Transverse colon (tissue), 4 donors: ENCODE measurements at regions not wholly inside any gene's neighbourhood (a gene's known extent, or its start where the extent isn't known, plus 50 kb on each side); places are given as distances from the start of the nearest gene placed in this dataset.
"Not testable (repeated sequence)": the region's sequence is repeated elsewhere in the genome, so short reads cannot be mapped to it uniquely, and the experiment has no call there.

Experiments
- DNase-seq: peaks from one replicate; pipeline ENCODE4 v3.0.0-alpha.2; 2019
- H3K27ac ChIP-seq, 4 donors: fragments of 200-600 bp; sonication (generic); 2 replicates each; pipeline ENCODE4 v1.5.1; 2016 to 2018; ENCODE audit warnings: inconsistent platforms in 4 of 4
- H3K27me3 ChIP-seq: fragments of 200-600 bp; sonication (generic); 2 replicates; pipeline ENCODE4 v1.5.1; 2017; ENCODE audit warnings: inconsistent platforms
- H3K36me3 ChIP-seq, 4 donors: fragments of 200-600 bp; sonication (generic); 2 replicates each; pipeline ENCODE4 v1.5.1; 2017 to 2019; ENCODE audit warnings: inconsistent platforms in 4 of 4
- H3K4me1 ChIP-seq, 4 donors: fragments of 200-600 bp; sonication (generic); 2 replicates each; pipeline ENCODE4 v1.5.1; 2017 to 2020; ENCODE audit warnings: inconsistent platforms in 4 of 4
- H3K4me3 ChIP-seq, 4 donors: fragments of 200-600 bp; sonication (generic); 1 replicate in 1 of 4; 2 replicates in 3 of 4; pipeline versions ENCODE4 v1.5.1 to v1.6.1; 2017 to 2019; ENCODE audit warnings: inconsistent platforms in 4 of 4
- H3K9me3 ChIP-seq, 2 donors: fragments of 200-600 bp; sonication (generic); 2 replicates each; pipeline ENCODE4 v1.5.1; 2017 to 2019; ENCODE audit warnings: inconsistent platforms in 2 of 2
- CTCF ChIP-seq, 5 experiments: fragments of 200-600 bp in 3 of 5; fragments of 450-650 bp in 2 of 5; sonication (generic) in 3 of 5; IDR thresholded peaks; 1 replicate in 2 of 5; 2 replicates in 3 of 5; pipeline ENCODE4 v1.5.1; 2016 to 2017; ENCODE audit warnings: antibody characterized with exemption in 5 of 5, inconsistent platforms in 3 of 5, mild to moderate bottlenecking in 2 of 5, moderate library complexity in 1 of 5
- EP300 ChIP-seq: sonication (generic); formaldehyde crosslinking; IDR thresholded peaks from one replicate; pipeline ENCODE4 v1.6.1; 2017; ENCODE audit warnings: antibody characterized with exemption, low read depth
- POLR2A ChIP-seq: fragments of 450-650 bp; IDR thresholded peaks from one replicate; pipeline ENCODE4 v1.6.1; 2016; ENCODE audit warnings: antibody characterized with exemption, mild to moderate bottlenecking, moderate library complexity
- POLR2AphosphoS5 ChIP-seq, 3 donors: sonication (generic); formaldehyde crosslinking; IDR thresholded peaks; one replicate each; pipeline ENCODE4 v1.6.1; 2016; ENCODE audit warnings: antibody characterized with exemption in 3 of 3
- WGBS, 2 donors: methylation state at CpG; one replicate each; pipeline ENCODE4 v1.1.5; 2018; ENCODE audit warnings: low coverage in 1 of 2; 5-methylcytosine and 5-hydroxymethylcytosine counted together
- in situ Hi-C, 4 donors: fragments of 200-750 bp; cut with MboI; loops; one replicate each; pipeline versions ENCODE4 v1.15.0 to v1.15.1; 2017; ENCODE audit warnings: low sequenced_read_pairs in 3 of 4, low pct_ligation_motif_present in 1 of 4, low pct_unique_long_range_greater_than_20kb in 1 of 4
- intact Hi-C: fragments of 100-400 bp; cut with DNase I; formaldehyde crosslinking; loops from one replicate; pipeline ENCODE4 v1.15.1; 2023; ENCODE audit warnings: low total_unique reads

- H3K4me1 ChIP-seq, H3K36me3 ChIP-seq, DNase-seq, H3K9me3 ChIP-seq, H3K4me3 ChIP-seq, H3K27ac ChIP-seq, H3K27me3 ChIP-seq, intact Hi-C loops, in situ Hi-C loops: not testable (repeated sequence)
- WGBS, 2 donors = no CpG with 5 or more reads among the region's 7 CpGs
These were observed 65.0 kb upstream of the IKBKE start for GRCh38 chr1:206405282-206405681.

- in situ Hi-C loops, H3K4me3 ChIP-seq, H3K4me1 ChIP-seq, H3K36me3 ChIP-seq, intact Hi-C loops, DNase-seq, H3K27me3 ChIP-seq, H3K27ac ChIP-seq, H3K9me3 ChIP-seq: not testable (repeated sequence)
- WGBS, 2 donors = 74 to 85% methylated on average over 2 of the region's 6 CpGs
These were observed 61.6 kb upstream of the IKBKE start for GRCh38 chr1:206408371-206409288.

GRCh38 chr1:206411321-206411720 lies 59.0 kb upstream of the IKBKE start:
- WGBS, 2 donors = 83 to 92% methylated on average over 2 to 3 of the region's 3 CpGs
- in situ Hi-C loops = no loop called here
- H3K9me3 ChIP-seq = no peaks in the 10 kb centered on the region
- no peak for DNase-seq
- H3K36me3 ChIP-seq = no peaks in the 10 kb centered on the region
- no peak overlapping the region for H3K27ac ChIP-seq
- H3K4me1 ChIP-seq = peaks cover 0 to 12% (median 4%) of the 10 kb centered on the region in 4 donors
- TF ChIP-seq POLR2AphosphoS5 (IDR thresholded peaks at IDR 0.05) (no peak), POLR2A (no peak), EP300 (no peak)
- no peak overlapping the region for H3K4me3 ChIP-seq
- intact Hi-C loops = no loop called here
- no peaks in the 10 kb centered on the region for H3K27me3 ChIP-seq

GRCh38 chr1:206415942-206416341 lies 54.3 kb upstream of the IKBKE start:
- peaks cover 0 to 27% (median 11%) of the 10 kb centered on the region in 4 donors for H3K4me1 ChIP-seq
- H3K4me3 ChIP-seq = no peak overlapping the region
- H3K27ac ChIP-seq = peak overlapping the region in 3 of 4 donors; percentile 42 to 69 (median 49)
- no peaks in the 10 kb centered on the region for H3K9me3 ChIP-seq
- 73 to 75% methylated on average over 2 to 6 of the region's 6 CpGs for WGBS, 2 donors
- no peak for TF ChIP-seq CTCF (IDR thresholded peaks at IDR 0.05)
- TF ChIP-seq EP300 = no peak
- no peak for TF ChIP-seq POLR2A
- TF ChIP-seq POLR2AphosphoS5 (IDR thresholded peaks at IDR 0.05) = no peak
- no peaks in the 10 kb centered on the region for H3K27me3 ChIP-seq
- in situ Hi-C loops (no loop called here), intact Hi-C loops (no loop called here)
- no peaks in the 10 kb centered on the region for H3K36me3 ChIP-seq
- DNase-seq = no peak

- Histone ChIP-seq H3K36me3 (no peaks in the 10 kb centered on the region), H3K4me1 (peaks cover 0 to 27% (median 11%) of the 10 kb centered on the region in 4 donors), H3K27ac (no peak overlapping the region), H3K27me3 (no peaks in the 10 kb centered on the region), H3K9me3 (no peaks in the 10 kb centered on the region), H3K4me3 (no peak overlapping the region)
- no peak for TF ChIP-seq POLR2A
- in situ Hi-C loops = no loop called here
- intact Hi-C loops = no loop called here
- WGBS, 2 donors = 91 to 93% methylated on average over 6 to 7 of the region's 7 CpGs
- no peak for DNase-seq
These were observed 52.3 kb upstream of the IKBKE start for GRCh38 chr1:206417774-206418614.

- intact Hi-C loops (no loop called here), in situ Hi-C loops (no loop called here)
- 49 to 61% methylated on average over 2 of the region's 2 CpGs for WGBS, 2 donors
- H3K4me1 ChIP-seq = peaks cover 0 to 27% (median 11%) of the 10 kb centered on the region in 4 donors
- H3K27ac ChIP-seq = no peak overlapping the region
- no peak overlapping the region for H3K4me3 ChIP-seq
- H3K27me3 ChIP-seq = no peaks in the 10 kb centered on the region
- DNase-seq = peak; percentile 75
- TF ChIP-seq POLR2A (no peak), POLR2AphosphoS5 (IDR thresholded peaks at IDR 0.05) (peak in 2 of 3 donors; percentile 16 to 57), CTCF (IDR thresholded peaks at IDR 0.05) (peak in 1 of 5 experiments; percentile 45)
- H3K9me3 ChIP-seq = no peaks in the 10 kb centered on the region
- no peaks in the 10 kb centered on the region for H3K36me3 ChIP-seq
These were observed 51.0 kb upstream of the IKBKE start for GRCh38 chr1:206419250-206419649.
